ENCODE measurements at regions not wholly inside any gene's neighbourhood (a gene's known extent, or its start where the extent isn't known, plus 50 kb on each side); places are given as distances from the start of the nearest gene placed in this dataset.

GRCh38 chr14:99043267-99043615, 228.8 kb downstream of the BCL11B start:
- H3K27ac ChIP-seq = no peak overlapping the region
- DNase-seq (ENCODE audit: low spot score in 2 of 2) = no peak
- WGBS, 2 donors = 56 to 68% methylated on average over 5 of the region's 5 CpGs

GRCh38 chr14:99043756-99044155, 228.2 kb downstream of the BCL11B start:
- DNase-seq (ENCODE audit: low spot score in 2 of 2) = no peak
- Histone ChIP-seq H3K4me1 (peaks cover 0 to 6% (median 0%) of the 10 kb centered on the region in 4 donors), H3K4me3 (no peak overlapping the region), H3K36me3 (no peaks in the 10 kb centered on the region), H3K9me3 (peaks cover 0 to 10% (median 0%) of the 10 kb centered on the region in 4 donors), H3K27me3 (no peaks in the 10 kb centered on the region), H3K27ac (no peak overlapping the region)
- 90 to 100% methylated on average over 1 of the region's 1 CpG for WGBS, 2 donors
- TF ChIP-seq POLR2A (IDR thresholded peaks at IDR 0.05) (no peak), EP300 (IDR thresholded peaks at IDR 0.05) (no peak), CTCF (IDR thresholded peaks at IDR 0.05) (no peak)

More at GRCh38 chr14:99043267-99043615, 228.8 kb downstream of the BCL11B start:
- H3K9me3 ChIP-seq = peaks cover 0 to 10% (median 0%) of the 10 kb centered on the region in 4 donors
- H3K4me3 ChIP-seq = no peak overlapping the region
- TF ChIP-seq EP300 (IDR thresholded peaks at IDR 0.05) = no peak
- TF ChIP-seq CTCF (IDR thresholded peaks at IDR 0.05) = no peak
- TF ChIP-seq POLR2A (IDR thresholded peaks at IDR 0.05) = no peak
- H3K36me3 ChIP-seq = no peaks in the 10 kb centered on the region
- H3K27me3 ChIP-seq = no peaks in the 10 kb centered on the region
- peaks cover 0 to 6% (median 0%) of the 10 kb centered on the region in 4 donors for H3K4me1 ChIP-seq

- Histone ChIP-seq H3K27me3 (no peaks in the 10 kb centered on the region), H3K4me3 (no peak overlapping the region), H3K27ac (no peak overlapping the region), H3K4me1 (peaks cover 0 to 6% (median 0%) of the 10 kb centered on the region in 4 donors), H3K9me3 (peaks cover 0 to 31% (median 7%) of the 10 kb centered on the region in 4 donors), H3K36me3 (no peaks in the 10 kb centered on the region)
- TF ChIP-seq POLR2A (IDR thresholded peaks at IDR 0.05) (no peak), CTCF (IDR thresholded peaks at IDR 0.05) (no peak), EP300 (IDR thresholded peaks at IDR 0.05) (no peak)
- WGBS, 2 donors = 27 to 35% methylated on average over 14 of the region's 14 CpGs
- DNase-seq (ENCODE audit: low spot score in 2 of 2) = no peak
These were observed 224.5 kb downstream of the BCL11B start for GRCh38 chr14:99047441-99048031.

DNA sequence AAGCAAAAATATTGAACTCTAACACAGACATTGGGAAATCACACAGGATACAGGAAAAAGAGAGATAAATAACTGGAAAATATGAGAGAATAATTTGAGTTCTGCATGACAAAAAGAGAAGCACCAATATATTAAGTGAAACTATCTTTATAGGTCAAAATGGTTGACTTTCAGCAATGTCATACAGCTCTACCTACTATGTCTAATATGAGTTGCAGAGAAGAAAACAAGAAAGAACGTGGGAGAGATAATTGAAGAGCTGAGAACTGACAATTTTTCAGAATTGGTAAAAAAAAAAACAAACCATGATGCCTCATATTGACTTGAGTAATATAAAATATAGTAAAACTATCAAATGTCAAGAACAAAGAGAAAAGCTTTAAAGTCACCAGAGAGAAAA, 221.7 kb downstream of the BCL11B start:
- WGBS, 2 donors = 84 to 85% methylated on average over 1 of the region's 1 CpG
- DNase-seq (ENCODE audit: low spot score in 2 of 2) = no peak
- Histone ChIP-seq H3K27ac (no peak overlapping the region), H3K9me3 (peaks cover 0 to 37% (median 7%) of the 10 kb centered on the region in 4 donors), H3K27me3 (no peaks in the 10 kb centered on the region), H3K4me3 (no peak overlapping the region), H3K4me1 (peaks cover 0 to 6% (median 0%) of the 10 kb centered on the region in 4 donors), H3K36me3 (no peaks in the 10 kb centered on the region)
- TF ChIP-seq CTCF (IDR thresholded peaks at IDR 0.05) (no peak), EP300 (IDR thresholded peaks at IDR 0.05) (no peak), POLR2A (IDR thresholded peaks at IDR 0.05) (no peak)

DNA sequence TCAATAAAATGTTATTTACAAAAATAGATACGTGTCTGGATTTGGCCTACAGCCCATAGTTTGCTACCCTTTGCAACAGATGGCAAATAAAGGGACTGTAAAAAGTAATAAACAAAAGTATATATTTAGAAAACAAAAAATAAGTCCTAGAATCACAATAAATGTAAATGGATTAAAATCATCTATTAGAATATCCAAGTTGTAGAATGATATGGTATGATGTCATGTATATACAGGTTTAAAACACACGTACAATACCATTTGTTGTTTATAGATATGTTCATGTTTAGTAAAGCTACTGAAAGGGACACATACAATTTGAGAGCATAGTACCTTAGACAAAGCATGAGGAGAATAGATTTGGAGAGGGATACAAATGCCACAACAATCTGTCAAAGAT, 219.5 kb downstream of the BCL11B start:
- no peak for DNase-seq (ENCODE audit: low spot score in 2 of 2)
- peaks cover 0 to 1% (median 0%) of the 10 kb centered on the region in 4 donors for H3K4me1 ChIP-seq
- TF ChIP-seq EP300 (IDR thresholded peaks at IDR 0.05) = no peak
- no peak for TF ChIP-seq POLR2A (IDR thresholded peaks at IDR 0.05)
- no peak for TF ChIP-seq CTCF (IDR thresholded peaks at IDR 0.05)
- H3K27ac ChIP-seq = no peak overlapping the region
- peaks cover 0 to 51% (median 7%) of the 10 kb centered on the region in 4 donors for H3K9me3 ChIP-seq
- H3K36me3 ChIP-seq = no peaks in the 10 kb centered on the region
- no peak overlapping the region for H3K4me3 ChIP-seq
- no peaks in the 10 kb centered on the region for H3K27me3 ChIP-seq
- WGBS, 2 donors = 85 to 90% methylated on average over 2 of the region's 2 CpGs
